ENCODE measurements at regions not wholly inside any gene's neighbourhood (a gene's known extent, or its start where the extent isn't known, plus 50 kb on each side); places are given as distances from the start of the nearest gene placed in this dataset.
"Not testable (repeated sequence)": the region's sequence is repeated elsewhere in the genome, so short reads cannot be mapped to it uniquely, and the experiment has no call there.

GRCh38 chr18:5830902-5831301, 64.4 kb downstream of the TMEM200C start:
- not testable (repeated sequence) for DNase-seq

- no peak for DNase-seq
Observed at GRCh38 chr18:5828913-5829312, 66.4 kb downstream of the TMEM200C start.

- no peak for DNase-seq
Observed at GRCh38 chr18:5825663-5826062, 69.7 kb downstream of the TMEM200C start.

- DNase-seq, result no peak
Observed at GRCh38 chr18:5824370-5824984, 70.8 kb downstream of the TMEM200C start.

GRCh38 chr18:5817816-5818215, 77.5 kb downstream of the TMEM200C start:
- DNase-seq, result no peak

- no peak for DNase-seq
Observed at GRCh38 chr18:5806860-5807259, 88.5 kb downstream of the TMEM200C start.

GRCh38 chr18:5787936-5788335, 107.4 kb downstream of the TMEM200C start:
- DNase-seq, result no peak

GRCh38 chr18:5779922-5780321, 115.4 kb downstream of the TMEM200C start:
- no peak for DNase-seq

- DNase-seq, result no peak
Observed at GRCh38 chr18:5772306-5773105, 122.8 kb downstream of the TMEM200C start.

- no peak for DNase-seq
Observed at GRCh38 chr18:5771343-5771742, 124.0 kb downstream of the TMEM200C start.

- DNase-seq, result no peak
Observed at GRCh38 chr18:5770176-5770575, 125.1 kb downstream of the TMEM200C start.

- DNase-seq, result no peak
Observed at GRCh38 chr18:5768454-5768853, 126.9 kb downstream of the TMEM200C start.

- DNase-seq, result no peak
Observed at GRCh38 chr18:5759194-5759593, 136.1 kb downstream of the TMEM200C start.

GRCh38 chr18:5756823-5757222, 138.5 kb downstream of the TMEM200C start:
- DNase-seq, result no peak

GRCh38 chr18:5747678-5748077, 147.6 kb downstream of the TMEM200C start:
- no peak for DNase-seq

GRCh38 chr18:5746844-5747243, 148.5 kb downstream of the TMEM200C start:
- DNase-seq, result no peak

GRCh38 chr18:5744659-5745058, 150.7 kb downstream of the TMEM200C start:
- no peak for DNase-seq

GRCh38 chr18:5738526-5738925, 156.8 kb downstream of the TMEM200C start:
- DNase-seq, result no peak

GRCh38 chr18:5732318-5732717, 163.0 kb downstream of the TMEM200C start:
- DNase-seq, result no peak

GRCh38 chr18:5729983-5730699, 165.2 kb downstream of the TMEM200C start:
- DNase-seq, result no peak

GRCh38 chr18:5728531-5728930, 166.8 kb downstream of the TMEM200C start:
- DNase-seq, result no peak

- DNase-seq, result no peak
Observed at GRCh38 chr18:5726011-5726410, 169.3 kb downstream of the TMEM200C start.

GRCh38 chr18:5721924-5722323, 173.4 kb downstream of the TMEM200C start:
- DNase-seq, result no peak

GRCh38 chr18:5720132-5720531, 175.2 kb downstream of the TMEM200C start:
- no peak for DNase-seq
